Spleen (tissue), 7 donors: ENCODE measurements at regions not wholly inside any gene's neighbourhood (a gene's known extent, or its start where the extent isn't known, plus 50 kb on each side); places are given as distances from the start of the nearest gene placed in this dataset.

Experiments used
- POLR2A ChIP-seq, 3 donors: fragments of 450-650 bp; IDR thresholded peaks; one replicate each; pipeline ENCODE4 v1.5.1; 2017; ENCODE audit warnings: antibody characterized with exemption in 3 of 3, mild to moderate bottlenecking in 1 of 3
- POLR2AphosphoS5 ChIP-seq, 3 donors: sonication (generic); formaldehyde crosslinking; IDR thresholded peaks; one replicate each; pipeline ENCODE4 v1.5.1; 2017; ENCODE audit warnings: antibody characterized with exemption in 3 of 3
- TF ChIP-seq, protein P1 (sequence below), 11 experiments: fragments of 200-600 bp in 7 of 11; fragments of 450-650 bp in 4 of 11; sonication (generic) in 4 of 11; IDR thresholded peaks in 8 of 11; conservative IDR thresholded peaks in 3 of 11; 1 replicate in 7 of 11; 2 replicates in 4 of 11; pipeline versions ENCODE4 v1.4.0 to v1.8.0; 2016 to 2021; ENCODE audit warnings: antibody characterized with exemption in 11 of 11, inconsistent platforms in 4 of 11, mild to moderate bottlenecking in 1 of 11
- donor health status: DM: no; HTN: no; CAD: no; lungs with moderate emphysema.
- donor health status: DM: no; HTN: no; CAD: no.
- donor health status: DM: no; HTN: no; CAD: no.

GRCh38 chr13:44240611-44241145 is 132.9 kb upstream of the SERP2 start:
- TF ChIP-seq, protein P1, sequence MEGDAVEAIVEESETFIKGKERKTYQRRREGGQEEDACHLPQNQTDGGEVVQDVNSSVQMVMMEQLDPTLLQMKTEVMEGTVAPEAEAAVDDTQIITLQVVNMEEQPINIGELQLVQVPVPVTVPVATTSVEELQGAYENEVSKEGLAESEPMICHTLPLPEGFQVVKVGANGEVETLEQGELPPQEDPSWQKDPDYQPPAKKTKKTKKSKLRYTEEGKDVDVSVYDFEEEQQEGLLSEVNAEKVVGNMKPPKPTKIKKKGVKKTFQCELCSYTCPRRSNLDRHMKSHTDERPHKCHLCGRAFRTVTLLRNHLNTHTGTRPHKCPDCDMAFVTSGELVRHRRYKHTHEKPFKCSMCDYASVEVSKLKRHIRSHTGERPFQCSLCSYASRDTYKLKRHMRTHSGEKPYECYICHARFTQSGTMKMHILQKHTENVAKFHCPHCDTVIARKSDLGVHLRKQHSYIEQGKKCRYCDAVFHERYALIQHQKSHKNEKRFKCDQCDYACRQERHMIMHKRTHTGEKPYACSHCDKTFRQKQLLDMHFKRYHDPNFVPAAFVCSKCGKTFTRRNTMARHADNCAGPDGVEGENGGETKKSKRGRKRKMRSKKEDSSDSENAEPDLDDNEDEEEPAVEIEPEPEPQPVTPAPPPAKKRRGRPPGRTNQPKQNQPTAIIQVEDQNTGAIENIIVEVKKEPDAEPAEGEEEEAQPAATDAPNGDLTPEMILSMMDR (IDR thresholded peaks at IDR 0.05 in 8 of 11, conservative IDR thresholded peaks at IDR 0.05 in 3 of 11): no peak
- TF ChIP-seq POLR2A (IDR thresholded peaks at IDR 0.05) (no peak), POLR2AphosphoS5 (IDR thresholded peaks at IDR 0.05) (no peak)
